ENCODE measurements at regions not wholly inside any gene's neighbourhood (a gene's known extent, or its start where the extent isn't known, plus 50 kb on each side); places are given as distances from the start of the nearest gene placed in this dataset.

- Histone ChIP-seq H3K9me3 (ENCODE audit: control insufficient read depth, low read length) (no peaks in the 10 kb centered on the region), H3K27me3 (ENCODE audit: control insufficient read depth, insufficient read depth, low read length) (no peaks in the 10 kb centered on the region), H2AFZ (no peak overlapping the region), H3K4me1 (no peaks in the 10 kb centered on the region), H3K4me3 (ENCODE audit: low read depth, low read length) (no peak overlapping the region), H3K79me2 (no peaks in the 10 kb centered on the region), H3K9ac (no peak overlapping the region), H3K27ac (no peak overlapping the region), H3K4me2 (ENCODE audit: low read length) (no peak overlapping the region), H3K36me3 (ENCODE audit: control insufficient read depth, insufficient read depth, low read length) (no peaks in the 10 kb centered on the region)
- no peak for TF ChIP-seq CTCF (IDR thresholded peaks at IDR 0.05)
These were observed 181.4 kb upstream of the UFL1 start for GRCh38 chr6:96340164-96340563.

- Histone ChIP-seq H3K79me2 (no peaks in the 10 kb centered on the region), H3K36me3 (ENCODE audit: control insufficient read depth, insufficient read depth, low read length) (no peaks in the 10 kb centered on the region), H2AFZ (no peak overlapping the region), H3K27me3 (ENCODE audit: control insufficient read depth, insufficient read depth, low read length) (no peaks in the 10 kb centered on the region), H3K4me3 (ENCODE audit: low read depth, low read length) (no peak overlapping the region), H3K4me2 (ENCODE audit: low read length) (no peak overlapping the region), H3K4me1 (no peaks in the 10 kb centered on the region), H3K9me3 (ENCODE audit: control insufficient read depth, low read length) (no peaks in the 10 kb centered on the region), H3K9ac (no peak overlapping the region), H3K27ac (no peak overlapping the region)
- TF ChIP-seq CTCF (IDR thresholded peaks at IDR 0.05) = no peak
These were observed 176.1 kb upstream of the UFL1 start for GRCh38 chr6:96345501-96345900.

GRCh38 chr6:96381246-96381645 lies 140.4 kb upstream of the UFL1 start:
- H3K9ac ChIP-seq = no peak overlapping the region
- H3K4me1 ChIP-seq = no peaks in the 10 kb centered on the region
- no peaks in the 10 kb centered on the region for H3K9me3 ChIP-seq (ENCODE audit: control insufficient read depth, low read length)
- H3K27ac ChIP-seq = no peak overlapping the region
- no peaks in the 10 kb centered on the region for H3K36me3 ChIP-seq (ENCODE audit: control insufficient read depth, insufficient read depth, low read length)
- H3K4me3 ChIP-seq (ENCODE audit: low read depth, low read length) = no peak overlapping the region
- no peaks in the 10 kb centered on the region for H3K27me3 ChIP-seq (ENCODE audit: control insufficient read depth, insufficient read depth, low read length)
- no peak overlapping the region for H3K4me2 ChIP-seq (ENCODE audit: low read length)
- H3K79me2 ChIP-seq = no peaks in the 10 kb centered on the region
- no peak overlapping the region for H2AFZ ChIP-seq
- no peak for TF ChIP-seq CTCF (IDR thresholded peaks at IDR 0.05)

GRCh38 chr6:96391776-96392360 lies 129.7 kb upstream of the UFL1 start:
- TF ChIP-seq CTCF (IDR thresholded peaks at IDR 0.05) = no peak
- Histone ChIP-seq H3K36me3 (ENCODE audit: control insufficient read depth, insufficient read depth, low read length) (no peaks in the 10 kb centered on the region), H3K27me3 (ENCODE audit: control insufficient read depth, insufficient read depth, low read length) (no peaks in the 10 kb centered on the region), H3K4me3 (ENCODE audit: low read depth, low read length) (no peak overlapping the region), H3K27ac (no peak overlapping the region), H3K9ac (no peak overlapping the region), H3K79me2 (no peaks in the 10 kb centered on the region), H3K4me2 (ENCODE audit: low read length) (peak overlapping the region; percentile 27), H3K9me3 (ENCODE audit: control insufficient read depth, low read length) (no peaks in the 10 kb centered on the region), H3K4me1 (no peaks in the 10 kb centered on the region), H2AFZ (peak overlapping the region; percentile 57)

GRCh38 chr6:96394727-96395126 lies 126.9 kb upstream of the UFL1 start:
- Histone ChIP-seq H3K4me1 (no peaks in the 10 kb centered on the region), H3K9me3 (ENCODE audit: control insufficient read depth, low read length) (no peaks in the 10 kb centered on the region), H3K79me2 (no peaks in the 10 kb centered on the region), H3K36me3 (ENCODE audit: control insufficient read depth, insufficient read depth, low read length) (no peaks in the 10 kb centered on the region), H3K4me3 (ENCODE audit: low read depth, low read length) (no peak overlapping the region), H3K9ac (no peak overlapping the region), H2AFZ (no peak overlapping the region), H3K27ac (no peak overlapping the region), H3K27me3 (ENCODE audit: control insufficient read depth, insufficient read depth, low read length) (no peaks in the 10 kb centered on the region), H3K4me2 (ENCODE audit: low read length) (no peak overlapping the region)
- TF ChIP-seq CTCF (IDR thresholded peaks at IDR 0.05) = no peak
